HepG2 (cell line): ENCODE measurements at regions not wholly inside any gene's neighbourhood (a gene's known extent, or its start where the extent isn't known, plus 50 kb on each side); places are given as distances from the start of the nearest gene placed in this dataset.

ENCODE experiments used
- ATAC-seq: fragments of 200-7000 bp; cut with Tn5 transposase; 3 replicates; pipeline ENCODE4 v1.9.1; 2020; ENCODE audit warnings: mild to moderate bottlenecking, moderate library complexity
- BruUV-seq: library from RNA; stranded (reverse); fragments of 400-500 nt; replicated peaks from 2 replicates; lab custom pipeline; 2021; lab: Mats Ljungman, UMichigan
- CTCF ChIA-PET: fragments of 300-600 bp; formaldehyde crosslinking; extraction: SDS; loops from one replicate; lab custom pipeline; 2021; ENCODE audit warnings: low total read pairs, inconsistent platforms, low intra/inter-chr PET ratio; lab: Yijun Ruan, JAX
- POLR2A ChIA-PET: fragments of 350-600 bp; sonication (Branson Sonifier 250); formaldehyde crosslinking; loops from one replicate; lab custom pipeline; 2020; ENCODE audit warnings: antibody characterized with exemption, inconsistent platforms; lab: Yijun Ruan, JAX
- DNase-seq: peaks from one replicate; pipeline ENCODE4 v3.0.0-alpha.2; 2015; ENCODE audit warnings: low spot score
- FAIRE-seq: peaks from 3 replicates; lab custom pipeline; 2011; peaks lifted over from hg19 to GRCh38; lab: Jason Lieb, UNC
- H2AFZ ChIP-seq: one replicate; pipeline ENCODE4 v1.6.1; 2011; ENCODE audit warnings: low read length, inconsistent platforms
- H3K27ac ChIP-seq: fragments of 300-600 bp; 3 replicates; pipeline ENCODE4 v1.8.0; 2011; ENCODE audit warnings: mixed run types, mild to moderate bottlenecking, mixed read lengths, low read length, inconsistent platforms; ENCODE audit not compliant: insufficient read depth; ENCODE audit errors: extremely low read length
- H3K27me3 ChIP-seq, 2 experiments: fragments of 200-600 bp in 1 of 2; 2 replicates in 1 of 2; 3 replicates in 1 of 2; pipeline versions ENCODE4 v1.6.0 to v1.8.0; 2011; ENCODE audit warnings: low read length in 2 of 2, mild to moderate bottlenecking in 2 of 2, moderate library complexity in 2 of 2, inconsistent platforms in 1 of 2; ENCODE audit not compliant: insufficient read depth in 2 of 2, control insufficient read depth in 1 of 2
- H3K36me3 ChIP-seq, 2 experiments: fragments of 200-600 bp in 1 of 2; replicated peaks in 1 of 2; 2 replicates in 1 of 2; 3 replicates in 1 of 2; pipeline versions ENCODE4 v1.5.1 to v1.8.0; 2011; ENCODE audit warnings: low read length in 2 of 2, inconsistent platforms in 1 of 2; ENCODE audit not compliant: insufficient read depth in 2 of 2, control insufficient read depth in 1 of 2
- H3K4me1 ChIP-seq: 2 replicates; pipeline ENCODE4 v1.5.1; 2012; ENCODE audit warnings: low read length, inconsistent platforms; ENCODE audit not compliant: insufficient read depth
- H3K4me2 ChIP-seq: 2 replicates; pipeline ENCODE4 v1.6.0; 2011; ENCODE audit warnings: low read depth, low read length, inconsistent platforms
- H3K4me3 ChIP-seq, 3 experiments: fragments of 200-600 bp in 1 of 3; sonication (generic), shearing (Covaris generic) in 1 of 3; replicated peaks in 1 of 3; 2 replicates each; pipeline ENCODE4 v1.5.1; 2011 to 2016; ENCODE audit warnings: low read length in 3 of 3, inconsistent platforms in 2 of 3, low read depth in 2 of 3, mild to moderate bottlenecking in 2 of 3, control low read depth in 1 of 3, mixed read lengths in 1 of 3; ENCODE audit not compliant: insufficient read depth in 1 of 3
- H3K79me2 ChIP-seq: one replicate; pipeline ENCODE4 v1.6.1; 2011; ENCODE audit warnings: low read length, inconsistent platforms; ENCODE audit not compliant: insufficient read depth
- H3K9ac ChIP-seq: 2 replicates; pipeline ENCODE4 v1.6.0; 2011; ENCODE audit warnings: mild to moderate bottlenecking, low read depth, low read length, inconsistent platforms; ENCODE audit not compliant: insufficient read depth
- H3K9me3 ChIP-seq: 2 replicates; pipeline ENCODE4 v1.5.1; 2012; ENCODE audit warnings: mild to moderate bottlenecking, low read length
- H4K20me1 ChIP-seq: 2 replicates; pipeline ENCODE4 v1.6.0; 2011; ENCODE audit warnings: inconsistent platforms, mild to moderate bottlenecking, low read length, moderate library complexity; ENCODE audit not compliant: insufficient read depth
- ERF ChIP-seq: IDR thresholded peaks from 2 replicates; pipeline ENCODE4 v1.6.1; 2018; ENCODE audit warnings: missing biosample characterization, missing genetic modification reagents
- NR2F6 ChIP-seq, 2 experiments: IDR thresholded peaks; 2 replicates each; pipeline ENCODE4 v1.6.1; 2016; ENCODE audit warnings: antibody characterized with exemption in 1 of 2, mild to moderate bottlenecking in 1 of 2
- PRPF4 ChIP-seq: fragments of 200-400 bp; formaldehyde crosslinking; IDR thresholded peaks from 2 replicates; pipeline ENCODE4 v1.6.1; 2016; ENCODE audit warnings: low read length, low read depth; ENCODE audit not compliant: poor library complexity, severe bottlenecking
- TARDBP ChIP-seq: sonication (generic); formaldehyde crosslinking; IDR thresholded peaks from 2 replicates; pipeline ENCODE4 v1.8.0; 2022; ENCODE audit warnings: mild to moderate bottlenecking, missing genetic modification reagents
- ZHX2 ChIP-seq, 2 experiments: sonication (generic) in 1 of 2; formaldehyde crosslinking in 1 of 2; IDR thresholded peaks; 2 replicates each; pipeline versions ENCODE4 v1.6.1 to v1.9.0; 2014 to 2022; ENCODE audit warnings: antibody characterized with exemption in 1 of 2, borderline replicate concordance in 1 of 2, inconsistent platforms in 1 of 2, low read depth in 1 of 2, missing genetic modification reagents in 1 of 2
- ZNF460 ChIP-seq: sonication (generic); formaldehyde crosslinking; IDR thresholded peaks from 2 replicates; pipeline ENCODE4 v1.5.1; 2020; ENCODE audit warnings: missing genetic modification reagents, mild to moderate bottlenecking, borderline replicate concordance
- ZNF713 ChIP-seq: sonication (generic); formaldehyde crosslinking; IDR thresholded peaks from 2 replicates; pipeline ENCODE4 v1.4.0; 2020; ENCODE audit warnings: mild to moderate bottlenecking, missing genetic modification reagents
- ZNF790 ChIP-seq: sonication (generic); formaldehyde crosslinking; IDR thresholded peaks from 2 replicates; pipeline ENCODE4 v1.8.0; 2022; ENCODE audit warnings: missing genetic modification reagents, mild to moderate bottlenecking, borderline replicate concordance
- ZZZ3 ChIP-seq: sonication (generic); formaldehyde crosslinking; IDR thresholded peaks from 2 replicates; pipeline ENCODE4 v1.4.0; 2020; ENCODE audit warnings: missing genetic modification reagents, mild to moderate bottlenecking, borderline replicate concordance
- WGBS: methylation state at CpG from one replicate; pipeline ENCODE4 v1.1.6; 2017; ENCODE audit warnings: low lambda C conversion rate; 5-methylcytosine and 5-hydroxymethylcytosine counted together
- in situ Hi-C: cut with HindIII; loops from 2 replicates; pipeline ENCODE4 v1.10.0; 2017; ENCODE audit warnings: low pct_unique_long_range_greater_than_20kb; ENCODE audit not compliant: extremely low pct_ligation_motif_present
- intact Hi-C: fragments of 100-400 bp; cut with micrococcal nuclease; formaldehyde crosslinking; loops from one replicate; pipeline ENCODE4 v1.10.0; 2022; ENCODE audit not compliant: unreplicated experiment
- TF ChIP-seq, protein P1 (sequence below): conservative IDR thresholded peaks from 2 replicates; pipeline ENCODE4 v1.6.1; 2018; ENCODE audit warnings: missing genetic modification reagents

GRCh38 chr10:78504181-78504580 lies 470.5 kb downstream of the RPS24 start:
- Histone ChIP-seq H2AFZ (no peak overlapping the region), H3K4me1 (peaks cover 17% of the 10 kb centered on the region), H3K36me3 (no peaks in the 10 kb centered on the region), H3K9ac (no peak overlapping the region), H3K27ac (no peak overlapping the region), H3K4me3 (no peak overlapping the region), H3K9me3 (no peaks in the 10 kb centered on the region)
- WGBS, result 20% methylated on average over 3 of the region's 3 CpGs
- BruUV-seq, result no TSS peak
- POLR2A ChIA-PET, result no interaction called here
- in situ Hi-C loops, result no loop called here
- TF ChIP-seq PRPF4, result no peak
- TF ChIP-seq ZZZ3, result no peak
- TF ChIP-seq ERF, result no peak
- no peak for TF ChIP-seq ZNF713 (CRISPR knock-in tag)
- no peak for TF ChIP-seq ZNF460
- no peak for TF ChIP-seq TARDBP (CRISPR knock-in tag)
- TF ChIP-seq, protein P1, sequence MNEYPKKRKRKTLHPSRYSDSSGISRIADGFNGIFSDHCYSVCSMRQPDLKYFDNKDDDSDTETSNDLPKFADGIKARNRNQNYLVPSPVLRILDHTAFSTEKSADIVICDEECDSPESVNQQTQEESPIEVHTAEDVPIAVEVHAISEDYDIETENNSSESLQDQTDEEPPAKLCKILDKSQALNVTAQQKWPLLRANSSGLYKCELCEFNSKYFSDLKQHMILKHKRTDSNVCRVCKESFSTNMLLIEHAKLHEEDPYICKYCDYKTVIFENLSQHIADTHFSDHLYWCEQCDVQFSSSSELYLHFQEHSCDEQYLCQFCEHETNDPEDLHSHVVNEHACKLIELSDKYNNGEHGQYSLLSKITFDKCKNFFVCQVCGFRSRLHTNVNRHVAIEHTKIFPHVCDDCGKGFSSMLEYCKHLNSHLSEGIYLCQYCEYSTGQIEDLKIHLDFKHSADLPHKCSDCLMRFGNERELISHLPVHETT (CRISPR knock-in tag), result no peak
- no peak for TF ChIP-seq NR2F6 (IDR thresholded peaks at IDR 0.05)
- no peak for TF ChIP-seq NR2F6 (CRISPR knock-in tag; IDR thresholded peaks at IDR 0.05)
- no peak for TF ChIP-seq ZHX2 (IDR thresholded peaks at IDR 0.05; ENCODE audit: low read depth)
- no peak for TF ChIP-seq ZHX2 (CRISPR knock-in tag; IDR thresholded peaks at IDR 0.05; ENCODE audit: borderline replicate concordance)
- TF ChIP-seq ZNF790, result no peak
- TF ChIP-seq, all 625 proteins: peak for 0
- Histone ChIP-seq H3K27me3 (no peaks in the 10 kb centered on the region), H4K20me1 (no peaks in the 10 kb centered on the region), H3K4me2 (no peak overlapping the region), H3K79me2 (no peaks in the 10 kb centered on the region)
- DNase-seq (no peak), FAIRE-seq (no peak), ATAC-seq (no peak)
- intact Hi-C loops, result no loop called here
- CTCF ChIA-PET, result no interaction called here
